Tibial nerve (tissue), 4 donors: ENCODE measurements at regions not wholly inside any gene's neighbourhood (a gene's known extent, or its start where the extent isn't known, plus 50 kb on each side); places are given as distances from the start of the nearest gene placed in this dataset.

Experiments
- CTCF ChIP-seq, 5 experiments: fragments of 200-600 bp in 3 of 5; fragments of 450-650 bp in 2 of 5; sonication (generic) in 3 of 5; IDR thresholded peaks; one replicate each; pipeline ENCODE4 v1.5.1; 2016 to 2019; ENCODE audit warnings: antibody characterized with exemption in 5 of 5, mild to moderate bottlenecking in 3 of 5, moderate library complexity in 2 of 5
- EP300 ChIP-seq, 2 donors: sonication (generic); formaldehyde crosslinking; IDR thresholded peaks; one replicate each; pipeline ENCODE4 v1.6.1; 2017; ENCODE audit warnings: antibody characterized with exemption in 2 of 2, mild to moderate bottlenecking in 1 of 2

- TF ChIP-seq CTCF (IDR thresholded peaks at IDR 0.05) = no peak
- TF ChIP-seq EP300 (IDR thresholded peaks at IDR 0.05) = no peak
Observed at GRCh38 chr12:58396239-58396638, 454.9 kb downstream of the ATP23 start.
